CD14-positive monocyte (primary cell): ENCODE measurements at regions not wholly inside any gene's neighbourhood (a gene's known extent, or its start where the extent isn't known, plus 50 kb on each side); places are given as distances from the start of the nearest gene placed in this dataset.

ENCODE experiments used
- DNase-seq, 3 donors: peaks; one replicate each; pipeline ENCODE4 v3.0.0-alpha.2; 2011 to 2022
- H2AFZ ChIP-seq: 2 replicates; pipeline ENCODE4 v1.6.0; 2012; ENCODE audit warnings: mild to moderate bottlenecking, low read depth, low read length, inconsistent platforms; ENCODE audit not compliant: insufficient read depth, poor library complexity, severe bottlenecking
- H3K27ac ChIP-seq, 2 donors: 1 replicate in 1 of 2; 2 replicates in 1 of 2; pipeline ENCODE4 v1.5.1; 2012 to 2013; ENCODE audit warnings: low read length in 2 of 2, control low read depth in 1 of 2, inconsistent platforms in 1 of 2, low read depth in 1 of 2, mild to moderate bottlenecking in 1 of 2
- H3K27me3 ChIP-seq, 2 donors: one replicate each; pipeline versions ENCODE4 v1.6.0 to v1.6.1; 2011 to 2013; ENCODE audit warnings: low read length in 2 of 2; ENCODE audit not compliant: control insufficient read depth in 2 of 2, insufficient read depth in 2 of 2
- H3K36me3 ChIP-seq, 2 donors: replicated peaks in 1 of 2; 1 replicate in 1 of 2; 2 replicates in 1 of 2; pipeline versions ENCODE4 v1.5.1 to v1.6.1; 2012 to 2013; ENCODE audit warnings: low read length in 2 of 2, control low read depth in 1 of 2, inconsistent platforms in 1 of 2, mild to moderate bottlenecking in 1 of 2; ENCODE audit not compliant: insufficient read depth in 2 of 2, control insufficient read depth in 1 of 2
- H3K4me1 ChIP-seq, 2 donors: 1 replicate in 1 of 2; 2 replicates in 1 of 2; pipeline versions ENCODE4 v1.5.1 to v1.6.1; 2012 to 2013; ENCODE audit warnings: low read length in 2 of 2, control low read depth in 1 of 2, inconsistent platforms in 1 of 2, mild to moderate bottlenecking in 1 of 2, moderate library complexity in 1 of 2; ENCODE audit not compliant: insufficient read depth in 2 of 2, control insufficient read depth in 1 of 2
- H3K4me2 ChIP-seq: replicated peaks from 2 replicates; pipeline ENCODE3; 2012; ENCODE audit warnings: low read length, moderate library complexity, mild to moderate bottlenecking; ENCODE audit not compliant: poor library complexity, severe bottlenecking; ENCODE audit errors: extremely low read depth
- H3K4me3 ChIP-seq, 3 experiments: fragments of 200-600 bp in 1 of 3; sonication (generic) in 1 of 3; replicated peaks in 1 of 3; 1 replicate in 2 of 3; 2 replicates in 1 of 3; pipeline ENCODE4 v1.5.1; 2011 to 2013; ENCODE audit warnings: low read length in 3 of 3, mild to moderate bottlenecking in 3 of 3, control low read depth in 2 of 3, low read depth in 2 of 3, inconsistent platforms in 1 of 3, moderate library complexity in 1 of 3
- H3K79me2 ChIP-seq: 2 replicates; pipeline ENCODE4 v1.6.0; 2012; ENCODE audit warnings: mild to moderate bottlenecking, control low read depth, inconsistent platforms, low read length, moderate library complexity; ENCODE audit not compliant: insufficient read depth
- H3K9ac ChIP-seq: 2 replicates; pipeline ENCODE4 v1.6.0; 2017; ENCODE audit warnings: low read length, mild to moderate bottlenecking; ENCODE audit not compliant: insufficient read depth, poor library complexity, severe bottlenecking
- H3K9me3 ChIP-seq, 2 donors: replicated peaks in 1 of 2; 1 replicate in 1 of 2; 2 replicates in 1 of 2; pipeline versions ENCODE4 v1.5.1 to v1.6.1; 2012 to 2013; ENCODE audit warnings: low read length in 2 of 2, control low read depth in 1 of 2; ENCODE audit not compliant: control insufficient read depth in 1 of 2, insufficient read depth in 1 of 2
- H4K20me1 ChIP-seq: 2 replicates; pipeline ENCODE4 v1.6.0; 2012; ENCODE audit warnings: mild to moderate bottlenecking, low read length, control low read depth, moderate library complexity; ENCODE audit not compliant: insufficient read depth
- H3K27ac Mint-ChIP-seq, 7 donors: one replicate each; pipeline ENCODE4 v1.8.0; 2020; ENCODE audit warnings: mild to moderate bottlenecking in 7 of 7, mixed read lengths in 7 of 7, moderate library complexity in 6 of 7, inconsistent platforms in 2 of 7
- H3K27me3 Mint-ChIP-seq, 3 donors: one replicate each; pipeline ENCODE4 v1.8.0; 2021 to 2022; ENCODE audit warnings: low read depth in 3 of 3, mild to moderate bottlenecking in 3 of 3, mixed read lengths in 3 of 3, moderate library complexity in 3 of 3, inconsistent platforms in 1 of 3
- H3K36me3 Mint-ChIP-seq, 2 donors: one replicate each; pipeline ENCODE4 v1.8.0; 2020; ENCODE audit warnings: mixed read lengths in 2 of 2, inconsistent platforms in 1 of 2, mild to moderate bottlenecking in 1 of 2
- H3K4me1 Mint-ChIP-seq: one replicate; pipeline ENCODE4 v1.8.0; 2020; ENCODE audit warnings: mild to moderate bottlenecking, mixed read lengths
- H3K4me3 Mint-ChIP-seq, 2 donors: one replicate each; pipeline ENCODE4 v1.8.0; 2020; ENCODE audit warnings: mild to moderate bottlenecking in 2 of 2, mixed read lengths in 2 of 2, moderate library complexity in 1 of 2
- H3K9me3 Mint-ChIP-seq, 7 donors: one replicate each; pipeline ENCODE4 v1.8.0; 2020 to 2022; ENCODE audit warnings: mixed read lengths in 7 of 7, mild to moderate bottlenecking in 6 of 7, moderate library complexity in 6 of 7, inconsistent platforms in 2 of 7
- WGBS: methylation state at CpG from one replicate; pipeline ENCODE4 v1.1.5; 2013; ENCODE audit warnings: missing lambda C conversion rate; ENCODE audit not compliant: insufficient coverage; 5-methylcytosine and 5-hydroxymethylcytosine counted together
- intact Hi-C, 2 donors: fragments of 100-400 bp; cut with micrococcal nuclease; formaldehyde crosslinking; loops; one replicate each; pipeline versions ENCODE4 v1.15.0 to v1.15.1; 2023
- TF ChIP-seq, protein P1 (sequence below): fragments of 200-600 bp; IDR thresholded peaks from one replicate; pipeline ENCODE4 v1.8.0; 2022; ENCODE audit warnings: antibody characterized with exemption, mild to moderate bottlenecking

DNA sequence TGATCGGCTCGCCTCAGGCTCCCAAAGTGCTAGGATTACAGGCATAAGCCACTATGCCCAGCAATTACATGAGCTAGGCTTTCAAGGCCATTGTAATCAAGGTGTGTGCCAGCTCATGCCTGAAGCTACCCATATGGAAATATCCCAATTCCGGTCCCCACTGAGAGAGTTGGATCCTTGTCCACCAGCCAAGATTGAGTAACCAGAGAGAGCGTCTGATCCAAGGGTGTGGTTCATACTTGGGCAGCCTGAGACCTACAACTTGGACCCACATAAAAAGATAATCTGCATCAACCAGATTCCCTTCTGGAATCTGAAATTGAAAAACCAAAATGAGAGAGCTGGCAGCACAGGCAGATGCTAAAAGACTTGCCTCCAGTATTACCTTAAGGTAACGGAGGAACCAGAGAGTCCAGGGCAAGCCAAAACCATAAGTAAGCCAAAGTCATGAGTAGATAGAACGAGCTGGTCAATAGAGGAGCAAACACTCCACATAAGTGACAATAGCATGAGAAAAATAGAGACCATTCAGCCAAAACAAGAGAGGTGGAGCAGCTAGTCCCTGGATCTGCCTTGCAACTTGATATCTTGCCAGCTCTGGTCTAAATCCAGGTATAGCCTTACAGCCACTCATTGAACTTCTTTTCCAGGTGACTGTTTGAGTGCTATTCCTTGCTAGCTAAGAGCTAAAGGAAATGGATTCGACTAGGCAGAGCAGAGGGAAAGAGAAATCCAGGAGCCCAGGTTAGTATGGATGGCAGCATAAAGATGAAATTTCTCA is 63.8 kb upstream of the ATP1A1 start:
- Histone ChIP-seq H3K9ac (no peak overlapping the region), H3K4me2 (no peak overlapping the region), H3K27ac (no peak overlapping the region), H3K4me3 (no peak overlapping the region), H3K4me1 (peaks cover 13 to 27% of the 10 kb centered on the region in 2 donors), H4K20me1 (no peaks in the 10 kb centered on the region), H3K36me3 (no peaks in the 10 kb centered on the region), H3K27me3 (no peaks in the 10 kb centered on the region), H2AFZ (no peak overlapping the region), H3K79me2 (no peaks in the 10 kb centered on the region), H3K9me3 (no peaks in the 10 kb centered on the region)
- 100% methylated on average over 4 of the region's 7 CpGs for WGBS
- TF ChIP-seq, protein P1, sequence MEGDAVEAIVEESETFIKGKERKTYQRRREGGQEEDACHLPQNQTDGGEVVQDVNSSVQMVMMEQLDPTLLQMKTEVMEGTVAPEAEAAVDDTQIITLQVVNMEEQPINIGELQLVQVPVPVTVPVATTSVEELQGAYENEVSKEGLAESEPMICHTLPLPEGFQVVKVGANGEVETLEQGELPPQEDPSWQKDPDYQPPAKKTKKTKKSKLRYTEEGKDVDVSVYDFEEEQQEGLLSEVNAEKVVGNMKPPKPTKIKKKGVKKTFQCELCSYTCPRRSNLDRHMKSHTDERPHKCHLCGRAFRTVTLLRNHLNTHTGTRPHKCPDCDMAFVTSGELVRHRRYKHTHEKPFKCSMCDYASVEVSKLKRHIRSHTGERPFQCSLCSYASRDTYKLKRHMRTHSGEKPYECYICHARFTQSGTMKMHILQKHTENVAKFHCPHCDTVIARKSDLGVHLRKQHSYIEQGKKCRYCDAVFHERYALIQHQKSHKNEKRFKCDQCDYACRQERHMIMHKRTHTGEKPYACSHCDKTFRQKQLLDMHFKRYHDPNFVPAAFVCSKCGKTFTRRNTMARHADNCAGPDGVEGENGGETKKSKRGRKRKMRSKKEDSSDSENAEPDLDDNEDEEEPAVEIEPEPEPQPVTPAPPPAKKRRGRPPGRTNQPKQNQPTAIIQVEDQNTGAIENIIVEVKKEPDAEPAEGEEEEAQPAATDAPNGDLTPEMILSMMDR: no peak
- intact Hi-C loops: no loop called here
- no peaks in the 10 kb centered on the region for H3K36me3 Mint-ChIP-seq
- peaks cover 0 to 2% (median 0%) of the 10 kb centered on the region in 7 donors for H3K9me3 Mint-ChIP-seq
- H3K4me3 Mint-ChIP-seq: no peak overlapping the region
- no peak for DNase-seq
- no peaks in the 10 kb centered on the region for H3K4me1 Mint-ChIP-seq
- H3K27ac Mint-ChIP-seq: no peak overlapping the region
- peaks cover 0 to 2% (median 0%) of the 10 kb centered on the region in 3 donors for H3K27me3 Mint-ChIP-seq

DNA sequence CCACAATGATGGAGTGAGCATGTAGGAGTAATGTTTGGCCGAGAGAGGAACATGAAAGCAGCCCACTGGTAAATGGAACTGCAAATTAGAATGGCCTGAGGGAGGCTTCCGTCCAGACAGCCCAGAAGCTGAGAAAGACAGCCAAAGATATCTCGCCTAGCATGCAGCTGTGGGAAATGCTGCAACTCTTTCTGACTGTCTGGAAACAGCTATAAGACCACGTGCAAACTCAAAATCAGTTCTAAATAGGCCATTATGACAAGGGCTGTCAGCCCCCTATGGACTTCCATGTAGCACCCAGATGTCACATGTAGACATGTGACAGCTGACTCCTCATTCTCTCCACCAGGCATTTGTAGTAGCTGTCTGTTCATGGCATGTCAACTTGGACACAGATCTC is 62.9 kb upstream of the ATP1A1 start:
- Histone ChIP-seq H2AFZ (no peak overlapping the region), H3K4me1 (peaks cover 13 to 27% of the 10 kb centered on the region in 2 donors), H3K9me3 (no peaks in the 10 kb centered on the region), H3K27me3 (no peaks in the 10 kb centered on the region), H3K36me3 (no peaks in the 10 kb centered on the region), H3K9ac (no peak overlapping the region), H4K20me1 (no peaks in the 10 kb centered on the region), H3K4me2 (no peak overlapping the region), H3K27ac (no peak overlapping the region), H3K79me2 (no peaks in the 10 kb centered on the region), H3K4me3 (no peak overlapping the region)
- no peaks in the 10 kb centered on the region for H3K4me1 Mint-ChIP-seq
- peaks cover 0 to 2% (median 0%) of the 10 kb centered on the region in 7 donors for H3K9me3 Mint-ChIP-seq
- 68% methylated on average over 4 of the region's 4 CpGs for WGBS
- no peak for DNase-seq
- H3K27ac Mint-ChIP-seq: no peak overlapping the region
- intact Hi-C loops: no loop called here
- no peaks in the 10 kb centered on the region for H3K36me3 Mint-ChIP-seq
- peaks cover 0 to 2% (median 0%) of the 10 kb centered on the region in 3 donors for H3K27me3 Mint-ChIP-seq
- TF ChIP-seq, protein P1: no peak
- H3K4me3 Mint-ChIP-seq: no peak overlapping the region
